ENCODE measurements at regions not wholly inside any gene's neighbourhood (a gene's known extent, or its start where the extent isn't known, plus 50 kb on each side); places are given as distances from the start of the nearest gene placed in this dataset.

GRCh38 chr7:93015101-93015778, 102.5 kb downstream of the SAMD9 start:
- Histone ChIP-seq H3K4me1 (peaks cover 0 to 26% (median 0%) of the 10 kb centered on the region in 4 donors), H3K27me3 (no peaks in the 10 kb centered on the region), H3K4me3 (no peak overlapping the region), H3K27ac (peak overlapping the region in 1 of 4 donors; percentile 43), H3K36me3 (no peaks in the 10 kb centered on the region), H3K9me3 (no peaks in the 10 kb centered on the region)
- TF ChIP-seq, protein P1, sequence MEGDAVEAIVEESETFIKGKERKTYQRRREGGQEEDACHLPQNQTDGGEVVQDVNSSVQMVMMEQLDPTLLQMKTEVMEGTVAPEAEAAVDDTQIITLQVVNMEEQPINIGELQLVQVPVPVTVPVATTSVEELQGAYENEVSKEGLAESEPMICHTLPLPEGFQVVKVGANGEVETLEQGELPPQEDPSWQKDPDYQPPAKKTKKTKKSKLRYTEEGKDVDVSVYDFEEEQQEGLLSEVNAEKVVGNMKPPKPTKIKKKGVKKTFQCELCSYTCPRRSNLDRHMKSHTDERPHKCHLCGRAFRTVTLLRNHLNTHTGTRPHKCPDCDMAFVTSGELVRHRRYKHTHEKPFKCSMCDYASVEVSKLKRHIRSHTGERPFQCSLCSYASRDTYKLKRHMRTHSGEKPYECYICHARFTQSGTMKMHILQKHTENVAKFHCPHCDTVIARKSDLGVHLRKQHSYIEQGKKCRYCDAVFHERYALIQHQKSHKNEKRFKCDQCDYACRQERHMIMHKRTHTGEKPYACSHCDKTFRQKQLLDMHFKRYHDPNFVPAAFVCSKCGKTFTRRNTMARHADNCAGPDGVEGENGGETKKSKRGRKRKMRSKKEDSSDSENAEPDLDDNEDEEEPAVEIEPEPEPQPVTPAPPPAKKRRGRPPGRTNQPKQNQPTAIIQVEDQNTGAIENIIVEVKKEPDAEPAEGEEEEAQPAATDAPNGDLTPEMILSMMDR (IDR thresholded peaks at IDR 0.05), result no peak
- no peak for TF ChIP-seq POLR2A (IDR thresholded peaks at IDR 0.05)
- DNase-seq, result no peak

- H3K4me1 ChIP-seq, result peaks cover 0 to 26% (median 0%) of the 10 kb centered on the region in 4 donors
- no peaks in the 10 kb centered on the region for H3K27me3 ChIP-seq
- no peak for TF ChIP-seq POLR2A (IDR thresholded peaks at IDR 0.05)
- TF ChIP-seq, protein P1 (IDR thresholded peaks at IDR 0.05), result no peak
- no peak overlapping the region for H3K4me3 ChIP-seq
- H3K27ac ChIP-seq, result peak overlapping the region in 1 of 4 donors; percentile 1
- no peaks in the 10 kb centered on the region for H3K9me3 ChIP-seq
- H3K36me3 ChIP-seq, result no peaks in the 10 kb centered on the region
- no peak for DNase-seq
Observed at GRCh38 chr7:93014410-93014809, 103.4 kb downstream of the SAMD9 start.

DNA sequence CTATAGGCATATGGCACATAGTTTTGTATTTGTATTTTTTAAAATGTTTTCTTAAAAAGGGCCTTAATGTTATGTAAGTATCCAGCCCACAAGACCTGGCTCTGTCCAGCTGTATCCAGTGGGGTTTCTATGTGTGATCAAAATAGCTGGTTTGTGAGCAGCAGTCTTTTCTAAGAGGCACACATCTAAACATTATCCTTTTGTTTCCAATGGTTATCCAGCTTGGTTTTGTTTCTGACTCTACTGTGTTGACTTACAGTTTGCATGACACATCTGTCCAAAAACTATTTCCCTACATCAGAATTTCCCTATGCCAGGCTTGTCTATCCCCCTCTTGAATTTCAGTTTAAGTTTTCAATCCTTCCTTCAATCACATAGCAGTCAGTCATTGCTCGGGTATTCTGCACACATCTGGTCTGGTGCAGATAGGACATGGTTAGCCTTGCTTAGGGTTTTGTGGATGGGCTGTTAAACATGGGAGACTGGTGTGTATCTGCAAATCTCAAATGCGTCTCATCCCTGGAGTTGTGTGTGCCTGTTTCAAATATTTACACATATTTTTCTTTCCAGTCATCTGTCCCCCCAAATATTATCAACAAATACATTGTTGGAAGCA, 104.2 kb downstream of the SAMD9 start:
- Histone ChIP-seq H3K27me3 (no peaks in the 10 kb centered on the region), H3K36me3 (no peaks in the 10 kb centered on the region), H3K9me3 (no peaks in the 10 kb centered on the region), H3K4me1 (peaks cover 0 to 26% (median 0%) of the 10 kb centered on the region in 4 donors), H3K27ac (no peak overlapping the region), H3K4me3 (no peak overlapping the region)
- no peak for DNase-seq
- no peak for TF ChIP-seq POLR2A (IDR thresholded peaks at IDR 0.05)
- TF ChIP-seq, protein P1 (IDR thresholded peaks at IDR 0.05), result no peak

- H3K4me1 ChIP-seq, result peaks cover 0 to 19% (median 0%) of the 10 kb centered on the region in 4 donors
- DNase-seq, result no peak
Observed at GRCh38 chr7:93011351-93012294, 106.2 kb downstream of the SAMD9 start.

GRCh38 chr7:93008833-93009232, 108.9 kb downstream of the SAMD9 start:
- H3K4me3 ChIP-seq, result no peak overlapping the region
- no peaks in the 10 kb centered on the region for H3K4me1 ChIP-seq
- H3K36me3 ChIP-seq, result no peaks in the 10 kb centered on the region
- no peak for DNase-seq
- H3K9me3 ChIP-seq, result no peaks in the 10 kb centered on the region
- no peak overlapping the region for H3K27ac ChIP-seq
- H3K27me3 ChIP-seq, result no peaks in the 10 kb centered on the region
- TF ChIP-seq, protein P1 (IDR thresholded peaks at IDR 0.05), result no peak
- TF ChIP-seq POLR2A (IDR thresholded peaks at IDR 0.05), result no peak

More at GRCh38 chr7:93011351-93012294, 106.2 kb downstream of the SAMD9 start:
- Histone ChIP-seq H3K27ac (no peak overlapping the region), H3K9me3 (no peaks in the 10 kb centered on the region), H3K27me3 (no peaks in the 10 kb centered on the region), H3K4me3 (no peak overlapping the region), H3K36me3 (no peaks in the 10 kb centered on the region)
- TF ChIP-seq POLR2A (IDR thresholded peaks at IDR 0.05), result no peak
- TF ChIP-seq, protein P1 (IDR thresholded peaks at IDR 0.05), result no peak
